BJ (cell line): ENCODE measurements at regions not wholly inside any gene's neighbourhood (a gene's known extent, or its start where the extent isn't known, plus 50 kb on each side); places are given as distances from the start of the nearest gene placed in this dataset.
"Not testable (repeated sequence)": the region's sequence is repeated elsewhere in the genome, so short reads cannot be mapped to it uniquely, and the experiment has no call there.

ENCODE experiments used
- CTCF ChIA-PET: fragments of 350-600 bp; formaldehyde crosslinking; extraction: SDS; loops from one replicate; lab custom pipeline; 2021; ENCODE audit warnings: antibody characterized with exemption, inconsistent platforms; lab: Yijun Ruan, JAX
- POLR2A ChIA-PET: fragments of 300-600 bp; sonication (Branson Sonifier 250); formaldehyde crosslinking; extraction: SDS; loops from one replicate; lab custom pipeline; 2021; ENCODE audit warnings: antibody characterized with exemption; lab: Charles Lee
- DNase-seq: peaks from one replicate; pipeline ENCODE4 v3.0.0-alpha.2; 2011; ENCODE audit warnings: low read depth
- H3K27me3 ChIP-seq: 2 replicates; pipeline ENCODE4 v1.6.0; 2011; ENCODE audit warnings: low read length; ENCODE audit not compliant: control insufficient read depth, insufficient read depth
- H3K36me3 ChIP-seq: 2 replicates; pipeline ENCODE4 v1.5.1; 2011; ENCODE audit warnings: low read length; ENCODE audit not compliant: control insufficient read depth, insufficient read depth
- H3K4me3 ChIP-seq: 2 replicates; pipeline ENCODE4 v1.5.1; 2011; ENCODE audit warnings: low read depth, mild to moderate bottlenecking, control low read depth, low read length
- TF ChIP-seq, protein P1 (sequence below): IDR thresholded peaks from 2 replicates; pipeline ENCODE4 v1.5.1; 2011; ENCODE audit warnings: low read depth, mild to moderate bottlenecking, control low read depth, inconsistent platforms, low read length, moderate library complexity; ENCODE audit not compliant: insufficient read depth

DNA sequence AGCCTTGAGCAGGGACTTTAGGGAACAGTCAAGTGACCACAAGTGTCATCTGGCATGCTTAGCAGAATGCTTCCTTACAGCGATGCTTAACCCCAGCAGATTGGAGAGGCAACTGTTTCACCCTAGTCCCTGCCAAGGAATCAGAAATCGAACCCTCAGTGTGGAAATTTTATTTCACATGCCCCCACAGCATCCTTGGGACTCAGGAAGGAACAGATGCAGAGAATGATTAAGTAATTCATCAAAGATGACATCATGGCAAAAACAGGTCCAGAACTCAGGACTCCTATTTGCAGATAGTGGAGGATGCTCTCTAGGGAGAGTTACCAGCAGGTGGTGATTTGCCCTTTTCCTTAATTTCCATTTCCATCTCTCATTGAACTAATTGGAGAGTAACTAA lies 333.0 kb upstream of the KAZN start:
- Histone ChIP-seq H3K4me3 (no peak overlapping the region), H3K27me3 (no peaks in the 10 kb centered on the region), H3K36me3 (no peaks in the 10 kb centered on the region)
- no peak for DNase-seq
- TF ChIP-seq, protein P1, sequence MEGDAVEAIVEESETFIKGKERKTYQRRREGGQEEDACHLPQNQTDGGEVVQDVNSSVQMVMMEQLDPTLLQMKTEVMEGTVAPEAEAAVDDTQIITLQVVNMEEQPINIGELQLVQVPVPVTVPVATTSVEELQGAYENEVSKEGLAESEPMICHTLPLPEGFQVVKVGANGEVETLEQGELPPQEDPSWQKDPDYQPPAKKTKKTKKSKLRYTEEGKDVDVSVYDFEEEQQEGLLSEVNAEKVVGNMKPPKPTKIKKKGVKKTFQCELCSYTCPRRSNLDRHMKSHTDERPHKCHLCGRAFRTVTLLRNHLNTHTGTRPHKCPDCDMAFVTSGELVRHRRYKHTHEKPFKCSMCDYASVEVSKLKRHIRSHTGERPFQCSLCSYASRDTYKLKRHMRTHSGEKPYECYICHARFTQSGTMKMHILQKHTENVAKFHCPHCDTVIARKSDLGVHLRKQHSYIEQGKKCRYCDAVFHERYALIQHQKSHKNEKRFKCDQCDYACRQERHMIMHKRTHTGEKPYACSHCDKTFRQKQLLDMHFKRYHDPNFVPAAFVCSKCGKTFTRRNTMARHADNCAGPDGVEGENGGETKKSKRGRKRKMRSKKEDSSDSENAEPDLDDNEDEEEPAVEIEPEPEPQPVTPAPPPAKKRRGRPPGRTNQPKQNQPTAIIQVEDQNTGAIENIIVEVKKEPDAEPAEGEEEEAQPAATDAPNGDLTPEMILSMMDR = no peak
- POLR2A ChIA-PET = no interaction called here
- CTCF ChIA-PET = no interaction called here

DNA sequence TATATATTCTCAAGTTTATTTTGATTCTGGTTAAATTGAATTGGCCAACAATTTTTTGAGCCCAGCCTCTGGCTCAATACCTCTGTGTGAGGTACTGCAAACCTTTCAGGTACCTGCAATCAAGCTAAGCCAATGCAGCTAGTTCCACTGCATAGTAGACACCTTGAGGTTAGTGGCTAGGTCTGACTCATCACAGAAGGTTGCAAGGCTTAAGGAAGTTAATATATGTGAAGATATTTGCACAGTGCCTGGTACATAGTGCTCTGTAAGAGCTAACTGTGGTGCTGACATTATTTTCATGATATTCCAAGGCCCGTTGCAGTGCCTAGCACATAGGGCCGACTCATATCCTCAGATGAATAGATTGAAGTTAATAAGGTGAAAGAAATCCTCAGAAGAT lies 330.5 kb upstream of the KAZN start:
- POLR2A ChIA-PET = no interaction called here
- TF ChIP-seq, protein P1 = no peak
- H3K36me3 ChIP-seq = no peaks in the 10 kb centered on the region
- DNase-seq = no peak
- CTCF ChIA-PET = no interaction called here
- no peaks in the 10 kb centered on the region for H3K27me3 ChIP-seq
- H3K4me3 ChIP-seq = no peak overlapping the region

DNA sequence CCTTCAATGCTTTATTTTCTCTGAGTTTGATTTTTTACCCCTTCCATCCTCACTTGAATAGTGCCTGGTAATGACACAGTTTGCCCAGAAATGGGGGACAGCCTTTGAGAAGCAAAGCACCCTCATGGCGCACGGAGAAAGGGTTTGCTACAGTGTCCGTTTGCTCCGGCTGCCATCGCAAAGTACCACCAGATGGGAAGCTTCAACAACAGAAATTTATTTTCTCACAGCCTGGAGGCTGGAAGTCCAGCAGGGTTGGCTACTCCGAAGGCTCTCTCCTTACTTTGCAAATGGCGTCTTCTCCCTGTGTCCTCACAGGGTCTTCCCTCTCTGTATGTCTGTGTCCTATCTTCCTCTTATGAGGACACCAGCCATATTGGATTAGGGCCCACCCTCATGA lies 327.7 kb upstream of the KAZN start:
- no peaks in the 10 kb centered on the region for H3K27me3 ChIP-seq
- POLR2A ChIA-PET = no interaction called here
- TF ChIP-seq, protein P1 = no peak
- DNase-seq = no peak
- CTCF ChIA-PET = no interaction called here
- H3K36me3 ChIP-seq = no peaks in the 10 kb centered on the region
- no peak overlapping the region for H3K4me3 ChIP-seq

DNA sequence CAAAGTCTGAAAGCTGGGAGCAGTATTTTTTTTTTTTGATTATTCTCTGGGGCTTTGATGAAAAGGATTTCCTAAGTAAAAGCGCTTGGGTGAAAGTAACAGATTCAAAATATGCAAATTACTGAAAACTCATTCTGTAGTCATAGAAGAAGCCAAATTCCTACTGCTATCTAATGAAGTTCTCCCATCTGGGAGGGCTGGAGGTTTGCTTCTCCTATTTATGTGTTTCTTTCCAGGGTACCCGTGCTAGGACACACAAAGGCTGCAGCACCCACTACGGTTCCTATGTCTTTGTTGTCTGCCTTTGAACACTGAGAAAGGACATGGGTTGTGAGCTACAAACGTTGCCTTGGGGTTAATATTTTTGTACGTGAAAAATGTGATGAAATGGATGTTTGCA lies 324.7 kb upstream of the KAZN start:
- ChIA-PET CTCF (interaction anchor here (1.5 kb wide), 1 partner anchor 10 kb away, joined by 4 read pairs; no protein-coding TSS in a partner anchor), POLR2A (no interaction called here)
- no peaks in the 10 kb centered on the region for H3K27me3 ChIP-seq
- no peaks in the 10 kb centered on the region for H3K36me3 ChIP-seq
- H3K4me3 ChIP-seq = no peak overlapping the region
- DNase-seq = no peak
- TF ChIP-seq, protein P1 = no peak

DNA sequence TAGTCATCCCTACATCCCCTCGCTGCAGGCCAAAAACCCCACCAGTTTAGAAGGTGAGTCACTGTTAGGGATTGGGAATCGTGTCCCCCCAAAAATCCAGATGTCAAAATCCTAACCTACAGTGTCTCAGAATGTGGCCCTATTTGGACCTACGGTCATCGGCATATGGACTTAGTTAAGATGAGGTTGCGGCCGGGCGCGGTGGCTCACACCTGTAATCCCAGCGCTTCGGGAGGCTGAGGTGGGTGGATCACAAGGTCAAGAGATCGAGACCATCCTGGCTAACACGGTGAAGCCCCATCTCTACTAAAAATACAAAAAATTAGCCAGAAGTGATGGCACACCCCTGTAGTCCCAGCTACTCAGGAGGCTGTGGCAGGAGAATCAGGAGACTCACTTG lies 318.6 kb upstream of the KAZN start:
- POLR2A ChIA-PET, CTCF ChIA-PET: not testable (repeated sequence)

DNA sequence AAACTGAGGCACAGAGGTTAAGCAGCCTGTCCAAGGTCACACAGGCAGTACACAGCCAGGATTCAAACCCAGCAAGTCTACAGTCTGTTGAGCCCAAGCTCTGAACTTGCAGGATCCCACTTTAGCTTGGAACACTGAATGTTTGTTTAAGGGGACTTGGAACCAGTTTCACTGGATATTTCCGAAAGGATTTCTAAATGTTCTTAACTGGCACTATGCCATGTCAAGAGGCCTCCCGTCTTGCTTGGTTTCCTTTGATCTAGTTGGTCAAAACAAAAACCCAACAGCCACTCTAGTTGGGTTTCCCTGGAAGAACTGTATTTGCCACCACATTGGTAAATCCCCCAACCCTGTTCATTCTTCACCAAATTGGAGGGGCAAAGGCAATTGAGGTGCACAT lies 317.6 kb upstream of the KAZN start:
- CTCF ChIA-PET = no interaction called here
- Histone ChIP-seq H3K4me3 (no peak overlapping the region), H3K36me3 (no peaks in the 10 kb centered on the region), H3K27me3 (no peaks in the 10 kb centered on the region)
- TF ChIP-seq, protein P1 = no peak
- no peak for DNase-seq
- POLR2A ChIA-PET = no interaction called here

More for the DNA sequence above, 318.6 kb upstream of the KAZN start:
- not testable (repeated sequence) for H3K27me3 ChIP-seq, H3K4me3 ChIP-seq, DNase-seq, H3K36me3 ChIP-seq
